PC-3 (cell line): ENCODE measurements at regions not wholly inside any gene's neighbourhood (a gene's known extent, or its start where the extent isn't known, plus 50 kb on each side); places are given as distances from the start of the nearest gene placed in this dataset.

Experiments used
- CTCF ChIP-seq: fragments of 300-600 bp; sonication (generic); conservative IDR thresholded peaks from 2 replicates; pipeline ENCODE4 v1.5.1; 2017; ENCODE audit warnings: antibody characterized with exemption, low read depth, mild to moderate bottlenecking, low read length
- EZH2 ChIP-seq: fragments of 300-600 bp; sonication (generic); IDR thresholded peaks from one replicate; pipeline ENCODE4 v1.6.1; 2017; ENCODE audit warnings: antibody characterized with exemption, mild to moderate bottlenecking, low read length; ENCODE audit not compliant: unreplicated experiment
- EZH2phosphoT487 ChIP-seq: fragments of 300-600 bp; sonication (generic); IDR thresholded peaks from 2 replicates; pipeline ENCODE4 v1.6.1; 2018; ENCODE audit warnings: mild to moderate bottlenecking, antibody characterized with exemption, low read length, borderline replicate concordance

- TF ChIP-seq CTCF = no peak
- TF ChIP-seq EZH2 = no peak
- no peak for TF ChIP-seq EZH2phosphoT487
These were observed 53.2 kb upstream of the CCDC6 start for GRCh38 chr10:59959504-59960018.
